A673 (cell line): ENCODE measurements at regions not wholly inside any gene's neighbourhood (a gene's known extent, or its start where the extent isn't known, plus 50 kb on each side); places are given as distances from the start of the nearest gene placed in this dataset.

Source experiments
- BruUV-seq: library from RNA; stranded (reverse); fragments of 400-500 nt; replicated peaks from 2 replicates; lab custom pipeline; 2021; lab: Mats Ljungman, UMichigan
- CTCF ChIA-PET: fragments of 300-600 bp; sonication (Branson Sonifier 250); formaldehyde crosslinking; loops from one replicate; lab custom pipeline; 2022; ENCODE audit warnings: antibody characterized with exemption; lab: Charles Lee
- POLR2A ChIA-PET: fragments of 300-600 bp; sonication (Branson Sonifier 250); formaldehyde crosslinking; loops from one replicate; lab custom pipeline; 2022; ENCODE audit warnings: antibody characterized with exemption; ENCODE audit not compliant: low non-redundant PET; lab: Charles Lee
- DNase-seq: peaks from one replicate; pipeline ENCODE4 v3.0.0-alpha.2; 2015; ENCODE audit warnings: low spot score
- H3K27ac ChIP-seq: fragments of 200-600 bp; sonication (generic); 2 replicates; pipeline ENCODE4 v1.5.1; 2016; ENCODE audit warnings: mixed run types, low read depth, mild to moderate bottlenecking, mixed read lengths, antibody characterized with exemption, low read length; ENCODE audit not compliant: poor library complexity, severe bottlenecking
- H3K27me3 ChIP-seq: fragments of 200-600 bp; sonication (generic); replicated peaks from 2 replicates; pipeline ENCODE4 v1.6.1; 2017; ENCODE audit warnings: mixed run types, low read depth, mild to moderate bottlenecking, mixed read lengths, antibody characterized with exemption, low read length; ENCODE audit not compliant: insufficient read depth, poor library complexity
- H3K36me3 ChIP-seq: fragments of 200-600 bp; sonication (generic); 2 replicates; pipeline ENCODE4 v1.6.1; 2016; ENCODE audit warnings: mixed run types, mild to moderate bottlenecking, mixed read lengths, antibody characterized with exemption, low read length; ENCODE audit not compliant: insufficient read depth, poor library complexity, severe bottlenecking
- H3K4me1 ChIP-seq: fragments of 200-600 bp; sonication (generic); 2 replicates; pipeline ENCODE4 v1.6.1; 2017; ENCODE audit warnings: mixed run types, mild to moderate bottlenecking, mixed read lengths, antibody characterized with exemption, low read length; ENCODE audit not compliant: insufficient read depth, poor library complexity, severe bottlenecking
- H3K4me3 ChIP-seq: fragments of 200-600 bp; sonication (generic); 2 replicates; pipeline ENCODE4 v1.5.1; 2016; ENCODE audit warnings: low read depth, mixed run types, mild to moderate bottlenecking, mixed read lengths, low read length; ENCODE audit not compliant: poor library complexity, severe bottlenecking
- H3K9me3 ChIP-seq: fragments of 200-600 bp; sonication (generic); 2 replicates; pipeline ENCODE4 v1.6.1; 2016; ENCODE audit warnings: mixed run types, low read depth, mild to moderate bottlenecking, mixed read lengths, antibody characterized with exemption, low read length; ENCODE audit not compliant: poor library complexity, severe bottlenecking
- CTCF ChIP-seq: fragments of 300-800, 200-600 bp; sonication (generic); conservative IDR thresholded peaks from 2 replicates; pipeline ENCODE4 v1.5.1; 2017; ENCODE audit warnings: low read depth, mild to moderate bottlenecking, antibody characterized with exemption, low read length, moderate library complexity, mixed read lengths
- EZH2 ChIP-seq: fragments of 200-600 bp; sonication (generic); IDR thresholded peaks from 2 replicates; pipeline ENCODE4 v1.6.1; 2017; ENCODE audit warnings: borderline replicate concordance, low read depth, mild to moderate bottlenecking, mixed read lengths, antibody characterized with exemption, low read length; ENCODE audit not compliant: poor library complexity, severe bottlenecking
- intact Hi-C: fragments of 100-400 bp; cut with micrococcal nuclease; formaldehyde crosslinking; loops from one replicate; pipeline ENCODE4 v1.10.0; 2022; ENCODE audit not compliant: unreplicated experiment

DNA sequence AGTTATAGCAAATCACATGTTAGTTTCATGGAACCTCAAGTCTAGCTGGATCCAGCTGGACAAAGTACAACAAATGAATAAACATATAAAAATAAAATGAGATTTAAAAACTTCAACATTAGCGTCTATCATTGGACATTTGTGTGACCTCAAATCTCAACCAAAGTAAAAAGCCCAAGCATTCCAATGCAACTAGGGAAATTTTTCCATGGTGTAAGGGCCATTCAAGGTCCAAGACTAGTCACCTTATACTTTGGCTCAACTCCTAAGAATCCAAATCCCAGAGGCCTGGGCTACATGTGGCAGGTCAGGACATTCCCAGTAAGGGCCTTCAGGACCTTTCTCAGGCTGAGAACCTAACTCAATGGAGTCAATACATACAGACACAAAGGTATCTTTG, 137.4 kb upstream of the DMAC1 start:
- H3K9me3 ChIP-seq, result peaks cover 22% of the 10 kb centered on the region
- no peak for DNase-seq
- H3K27ac ChIP-seq, result no peak overlapping the region
- ChIA-PET POLR2A (no interaction called here), CTCF (no interaction called here)
- intact Hi-C loops, result no loop called here
- no peaks in the 10 kb centered on the region for H3K36me3 ChIP-seq
- H3K4me1 ChIP-seq, result no peaks in the 10 kb centered on the region
- no peak overlapping the region for H3K4me3 ChIP-seq
- no peaks in the 10 kb centered on the region for H3K27me3 ChIP-seq
- BruUV-seq, result no TSS peak
- no peak for TF ChIP-seq CTCF
- TF ChIP-seq EZH2, result no peak

GRCh38 chr9:7936163-7936562, 136.6 kb upstream of the DMAC1 start:
- H3K4me3 ChIP-seq, result no peak overlapping the region
- TF ChIP-seq EZH2, result no peak
- TF ChIP-seq CTCF, result no peak
- POLR2A ChIA-PET, result no interaction called here
- H3K27me3 ChIP-seq, result no peaks in the 10 kb centered on the region
- H3K4me1 ChIP-seq, result no peaks in the 10 kb centered on the region
- intact Hi-C loops, result no loop called here
- H3K27ac ChIP-seq, result no peak overlapping the region
- no peaks in the 10 kb centered on the region for H3K36me3 ChIP-seq
- CTCF ChIA-PET, result no interaction called here
- no peak for DNase-seq
- no TSS peak for BruUV-seq
- peaks cover 22% of the 10 kb centered on the region for H3K9me3 ChIP-seq

DNA sequence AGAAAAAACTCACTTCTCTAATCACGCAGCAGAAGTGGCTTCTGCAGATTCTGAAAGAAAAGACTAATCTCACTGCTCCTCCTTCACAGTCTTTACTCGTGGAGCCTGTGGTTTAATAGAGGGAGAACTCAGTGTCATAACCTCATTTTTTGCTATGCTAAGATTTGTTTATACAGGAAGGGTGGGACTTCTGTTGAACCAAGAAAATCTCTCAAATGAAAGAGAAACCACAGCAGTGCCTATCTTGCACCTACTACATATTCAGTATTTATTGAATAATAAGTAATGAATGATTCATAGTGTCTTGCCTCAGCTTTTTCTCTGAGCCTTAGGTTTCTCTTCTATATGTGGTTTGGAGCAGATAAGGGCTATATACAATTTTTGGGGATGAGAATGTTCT, 136.1 kb upstream of the DMAC1 start:
- H3K36me3 ChIP-seq, result no peaks in the 10 kb centered on the region
- H3K9me3 ChIP-seq, result peaks cover 20% of the 10 kb centered on the region
- H3K27ac ChIP-seq, result no peak overlapping the region
- ChIA-PET CTCF (no interaction called here), POLR2A (no interaction called here)
- no peak for TF ChIP-seq EZH2
- no peak for TF ChIP-seq CTCF
- DNase-seq, result no peak
- no peaks in the 10 kb centered on the region for H3K27me3 ChIP-seq
- H3K4me1 ChIP-seq, result no peaks in the 10 kb centered on the region
- no peak overlapping the region for H3K4me3 ChIP-seq
- BruUV-seq, result no TSS peak
- intact Hi-C loops, result no loop called here
